HS-27A (cell line): ENCODE measurements at regions not wholly inside any gene's neighbourhood (a gene's known extent, or its start where the extent isn't known, plus 50 kb on each side); places are given as distances from the start of the nearest gene placed in this dataset.

Experiments
- DNase-seq: peaks from one replicate; pipeline ENCODE4 v3.0.0-alpha.2; 2012; ENCODE audit warnings: low read depth, missing footprints

DNA sequence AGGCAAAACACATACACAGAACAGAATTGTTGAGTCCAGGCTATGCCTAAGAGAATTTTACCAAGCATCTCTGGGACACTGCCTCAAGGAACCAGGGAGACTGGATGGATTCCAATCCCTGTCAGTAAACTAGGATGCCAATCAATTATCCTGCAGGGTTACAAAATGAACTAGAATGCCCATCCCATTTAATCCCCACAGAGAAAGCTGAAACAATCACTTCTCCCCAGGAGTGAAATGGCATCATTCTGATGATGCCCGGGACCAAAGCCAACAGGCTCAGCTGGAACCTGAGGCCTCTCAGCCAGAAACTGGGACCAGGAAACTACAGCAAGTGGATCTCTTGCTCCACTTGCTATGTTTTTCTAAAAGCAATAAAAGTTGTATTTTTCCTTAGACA, 130.0 kb upstream of the TJP1 start:
- no peak for DNase-seq

DNA sequence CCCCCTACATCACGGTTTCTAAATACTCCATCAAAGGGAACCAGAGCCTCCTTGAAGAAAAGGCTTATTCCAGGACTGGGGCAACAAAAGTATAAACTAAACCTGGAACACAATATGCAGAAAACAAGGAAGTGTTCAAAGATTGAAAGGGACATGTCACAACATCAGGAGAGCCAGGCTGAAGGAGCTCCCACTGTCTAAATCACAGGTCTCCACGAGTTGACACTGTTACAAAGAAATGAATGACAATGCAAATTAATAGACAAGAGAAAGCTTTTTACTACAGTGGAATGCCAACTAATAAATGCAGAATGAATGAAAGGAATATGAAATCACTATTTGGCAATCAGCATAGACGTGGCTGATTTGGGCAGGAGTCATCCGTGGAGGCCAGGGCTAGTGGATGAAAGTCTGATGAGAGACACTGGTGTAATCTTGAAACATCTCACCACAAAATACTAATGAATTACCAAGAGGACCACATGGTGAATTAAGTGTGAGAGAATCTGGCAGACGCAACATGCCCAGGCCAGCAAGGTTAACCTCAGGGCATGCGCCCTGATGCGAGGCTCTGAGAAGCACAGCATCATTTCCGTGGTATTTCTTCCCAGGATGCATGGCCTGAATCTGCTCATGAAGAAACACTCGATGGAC, 123.8 kb upstream of the TJP1 start:
- no peak for DNase-seq

DNA sequence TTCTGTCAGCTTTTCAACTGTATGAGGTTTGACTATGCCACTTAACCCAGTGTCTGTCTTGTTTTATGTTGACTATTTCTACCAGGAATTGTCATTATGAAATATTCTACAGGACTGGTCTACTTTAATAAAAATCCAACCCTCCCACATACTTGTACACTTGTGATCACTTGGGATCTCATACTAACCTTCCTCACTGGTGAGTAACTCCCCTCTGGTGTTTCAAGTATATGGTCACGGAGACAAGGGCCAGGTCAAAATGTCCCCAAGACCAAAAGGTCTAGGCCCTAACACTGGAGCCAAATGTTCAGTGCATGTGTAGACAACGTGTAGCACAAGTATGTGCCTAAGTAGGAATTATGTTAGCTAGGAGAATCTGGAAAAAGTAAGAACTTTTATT, 122.7 kb upstream of the TJP1 start:
- DNase-seq: no peak

- DNase-seq: no peak
These were observed 120.3 kb upstream of the TJP1 start for GRCh38 chr15:29942548-29942947.

DNA sequence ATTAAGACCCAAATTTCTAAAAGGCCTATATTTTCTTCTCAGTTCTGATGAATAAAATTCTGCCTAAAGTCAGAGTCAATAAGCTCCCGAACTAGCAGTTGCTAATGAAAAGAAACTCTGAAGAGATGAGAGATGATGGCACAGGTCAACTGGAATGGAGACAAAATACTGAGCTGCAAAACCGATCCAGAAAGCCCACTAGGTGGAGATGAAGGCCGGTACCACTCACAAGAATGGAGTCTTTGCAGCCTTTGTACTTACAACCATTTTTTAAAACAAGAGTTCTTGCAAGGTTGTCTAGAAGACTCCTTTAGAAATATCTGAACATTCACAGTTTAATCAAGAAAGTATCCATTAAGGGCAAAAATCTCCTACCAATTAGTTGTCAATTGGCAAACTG, 119.9 kb upstream of the TJP1 start:
- no peak for DNase-seq

DNA sequence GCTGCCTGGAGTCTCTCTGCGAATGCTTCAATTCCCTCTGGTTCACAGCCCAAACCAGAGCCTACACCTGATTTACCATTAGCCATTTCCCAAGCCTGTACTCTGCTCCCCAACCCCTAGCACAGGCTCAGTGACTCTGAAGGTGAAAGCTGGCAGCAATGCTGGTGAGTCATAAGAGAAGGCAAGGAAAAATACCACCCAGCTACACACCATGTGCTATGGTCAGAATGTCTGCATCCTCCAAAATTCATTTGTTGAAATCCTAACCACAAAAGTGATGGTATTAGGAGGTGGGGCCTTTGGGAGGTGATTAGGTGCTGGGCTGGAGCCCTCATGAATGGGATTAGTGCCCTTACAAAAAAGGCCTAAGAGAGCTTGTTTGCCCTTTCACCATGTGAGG, 117.1 kb upstream of the TJP1 start:
- no peak for DNase-seq

- DNase-seq: no peak
These were observed 116.4 kb upstream of the TJP1 start for GRCh38 chr15:29938361-29939335.

DNA sequence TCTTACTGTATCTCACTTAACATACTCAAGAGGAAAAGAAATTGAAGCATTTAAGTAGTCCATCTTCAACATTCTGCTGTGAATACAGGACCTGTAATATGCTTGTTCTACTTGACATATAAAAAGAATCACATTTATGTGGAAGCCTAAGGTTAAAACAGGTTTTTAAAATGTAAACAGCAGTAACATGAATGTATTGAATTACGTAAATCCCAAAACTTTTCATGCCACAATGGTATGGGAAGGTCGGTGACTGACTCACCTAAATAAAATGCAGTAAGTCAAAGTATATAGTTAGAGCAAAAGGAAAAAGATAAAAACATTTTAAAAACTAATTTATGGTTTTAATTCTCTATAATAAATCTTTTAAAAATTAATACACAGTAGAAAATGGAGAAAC, 115.7 kb upstream of the TJP1 start:
- no peak for DNase-seq

- DNase-seq: no peak
These were observed 114.2 kb upstream of the TJP1 start for GRCh38 chr15:29936353-29937049.

- DNase-seq: no peak
These were observed 113.2 kb upstream of the TJP1 start for GRCh38 chr15:29935296-29936004.

- peak; percentile 83 for DNase-seq
These were observed 112.0 kb upstream of the TJP1 start for GRCh38 chr15:29934251-29934650.

DNA sequence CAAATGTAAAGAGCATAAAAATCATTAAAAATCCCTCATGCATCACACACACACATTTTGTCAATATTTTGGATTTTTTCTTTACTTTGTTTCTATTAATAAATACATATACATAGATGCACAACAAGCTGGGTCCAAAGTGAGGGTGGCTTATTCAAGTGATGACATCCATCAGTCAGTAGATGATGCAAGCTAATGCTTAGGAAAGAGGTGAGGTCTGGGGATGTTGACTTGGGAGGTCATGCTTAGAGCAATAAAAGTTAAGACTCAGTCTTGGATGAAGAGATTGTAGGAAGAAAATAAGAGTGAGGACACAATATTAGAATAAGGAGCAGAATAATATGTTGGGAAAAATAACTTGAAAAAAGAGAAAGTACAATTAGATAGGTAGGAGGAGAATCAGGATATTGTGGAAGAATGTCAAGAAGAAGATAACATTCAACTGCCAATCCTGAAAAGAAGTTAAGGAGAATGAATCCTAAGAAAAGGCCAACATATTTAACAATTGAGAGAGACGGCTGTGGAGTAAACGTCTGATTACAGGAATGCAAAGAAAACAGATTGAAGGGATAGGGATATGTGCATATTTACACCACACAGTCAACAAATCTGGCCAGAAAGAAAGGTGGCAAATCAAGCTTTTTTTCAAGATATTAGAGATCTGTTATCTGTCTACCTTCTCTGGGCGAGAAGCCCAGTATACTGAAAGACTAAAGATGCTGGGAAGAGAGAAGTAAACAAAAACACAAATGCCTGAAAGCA, 111.0 kb upstream of the TJP1 start:
- DNase-seq: no peak

- no peak for DNase-seq
These were observed 103.8 kb upstream of the TJP1 start for GRCh38 chr15:29926083-29926388.

DNA sequence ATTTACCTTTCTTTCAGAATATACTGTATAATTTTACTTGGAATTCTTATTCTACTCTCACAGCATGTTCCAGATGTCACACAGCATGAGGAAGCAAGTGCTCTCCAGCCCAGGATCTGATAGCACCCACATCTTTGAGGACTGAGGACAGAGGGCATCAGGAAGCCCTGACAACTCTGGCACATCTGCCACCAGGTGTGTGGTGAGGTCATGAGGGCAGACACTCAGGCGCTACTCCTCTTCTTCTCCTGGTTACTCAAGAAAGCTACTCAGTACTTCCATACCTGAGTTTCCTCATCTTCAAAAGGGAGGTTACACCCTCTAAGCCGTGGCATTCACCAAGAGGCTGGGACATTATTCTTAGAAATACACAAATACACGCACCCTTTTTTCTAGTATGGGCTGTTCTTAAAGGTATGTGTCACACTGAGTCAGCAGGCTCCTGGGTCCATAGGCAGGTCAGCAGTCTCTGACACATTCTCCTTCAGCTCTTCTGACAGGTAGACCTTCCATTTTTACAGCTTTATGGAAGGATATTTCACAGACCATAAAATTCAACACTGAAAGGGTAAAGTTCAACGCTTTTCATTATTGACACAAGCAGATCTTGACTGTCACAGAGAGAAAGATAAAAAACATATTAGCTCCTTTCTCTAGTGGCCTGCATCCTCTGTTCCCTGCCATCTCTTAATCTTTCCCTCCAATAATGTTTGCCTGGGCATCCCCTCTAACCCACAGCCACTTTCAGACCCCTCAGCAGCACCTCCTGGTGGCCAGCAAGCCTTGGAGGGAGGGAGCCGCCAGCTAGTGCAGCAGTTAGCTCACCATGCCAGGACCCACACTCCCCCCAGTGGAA, 103.2 kb upstream of the TJP1 start:
- DNase-seq: no peak

GRCh38 chr15:29924750-29925149, 102.5 kb upstream of the TJP1 start:
- DNase-seq: peak; percentile 89

GRCh38 chr15:29922191-29922590, 99.9 kb upstream of the TJP1 start:
- no peak for DNase-seq

- no peak for DNase-seq
These were observed 98.9 kb upstream of the TJP1 start for GRCh38 chr15:29921130-29921601.

DNA sequence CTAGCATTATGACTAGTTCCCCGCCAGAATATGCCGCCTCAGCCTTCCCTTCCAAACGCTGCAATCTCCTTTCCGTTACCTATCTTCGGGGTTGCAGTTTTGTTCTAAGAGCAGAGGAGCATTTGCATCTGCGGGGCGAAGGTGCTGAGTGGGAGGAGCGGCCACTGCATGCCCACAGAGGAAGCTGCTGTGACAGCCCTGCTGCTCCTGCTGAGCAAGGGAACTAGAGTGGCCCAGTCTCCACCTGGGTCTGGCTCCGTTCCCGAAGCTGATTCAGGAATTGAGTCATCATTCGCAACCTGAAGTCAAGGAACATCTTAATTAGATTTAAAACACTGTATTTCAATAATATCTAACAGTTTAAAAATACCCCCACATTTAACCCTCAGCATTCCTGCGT, 98.2 kb upstream of the TJP1 start:
- no peak for DNase-seq

DNA sequence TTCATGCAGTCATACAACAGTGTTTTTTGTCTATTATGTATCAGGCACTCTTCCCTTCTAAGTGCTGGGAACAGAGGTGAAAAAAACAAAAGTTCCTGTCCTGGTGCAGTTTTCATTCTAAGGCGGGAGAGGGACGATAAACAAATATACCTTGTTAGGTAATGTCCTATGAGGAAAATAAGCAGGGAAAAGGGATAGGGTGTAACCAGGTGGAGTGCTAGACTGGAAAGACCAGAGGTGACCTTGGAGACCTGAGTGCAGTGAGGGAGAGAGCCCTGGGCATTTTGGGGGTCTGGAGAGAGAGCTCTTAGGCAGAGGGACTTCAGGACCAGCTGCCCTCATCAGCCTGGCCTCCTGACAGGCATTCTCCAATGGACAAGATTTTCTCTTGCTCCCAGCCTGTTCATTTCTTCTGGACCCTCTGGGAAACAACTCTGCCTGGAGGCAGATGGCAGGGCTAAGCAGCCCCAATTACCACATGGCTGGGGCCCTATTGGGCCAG, 97.2 kb upstream of the TJP1 start:
- no peak for DNase-seq
